Ascending aorta (tissue), 2 donors: ENCODE measurements at regions not wholly inside any gene's neighbourhood (a gene's known extent, or its start where the extent isn't known, plus 50 kb on each side); places are given as distances from the start of the nearest gene placed in this dataset.

ENCODE experiments used
- DNase-seq, 2 donors: peaks; one replicate each; pipeline ENCODE4 v3.0.0-alpha.2; 2019; ENCODE audit warnings: low spot score in 2 of 2
- H3K27ac ChIP-seq, 2 donors: fragments of 200-600 bp; sonication (generic); one replicate each; pipeline ENCODE4 v1.5.1; 2016 to 2017; ENCODE audit warnings: mild to moderate bottlenecking in 1 of 2
- H3K27me3 ChIP-seq: fragments of 200-600 bp; sonication (generic); one replicate; pipeline ENCODE4 v1.5.1; 2017
- H3K36me3 ChIP-seq, 2 donors: fragments of 200-600 bp; sonication (generic); one replicate each; pipeline ENCODE4 v1.5.1; 2016
- H3K4me1 ChIP-seq, 2 donors: fragments of 200-600 bp; sonication (generic); one replicate each; pipeline ENCODE4 v1.5.1; 2016 to 2017; ENCODE audit warnings: mild to moderate bottlenecking in 1 of 2
- H3K4me3 ChIP-seq, 2 donors: fragments of 200-600 bp; sonication (generic); one replicate each; pipeline ENCODE4 v1.5.1; 2016 to 2017; ENCODE audit warnings: mild to moderate bottlenecking in 1 of 2
- H3K9me3 ChIP-seq, 2 donors: fragments of 200-600 bp; sonication (generic); one replicate each; pipeline ENCODE4 v1.5.1; 2016
- intact Hi-C: fragments of 100-400 bp; cut with DNase I; formaldehyde crosslinking; loops from one replicate; pipeline ENCODE4 v1.15.1; 2023
- TF ChIP-seq, protein P1 (sequence below), 3 experiments: fragments of 200-600 bp in 2 of 3; fragments of 450-650 bp in 1 of 3; sonication (generic) in 2 of 3; IDR thresholded peaks; one replicate each; pipeline ENCODE4 v1.5.1; 2016 to 2019; ENCODE audit warnings: antibody characterized with exemption in 3 of 3, mild to moderate bottlenecking in 1 of 3, moderate library complexity in 1 of 3

DNA sequence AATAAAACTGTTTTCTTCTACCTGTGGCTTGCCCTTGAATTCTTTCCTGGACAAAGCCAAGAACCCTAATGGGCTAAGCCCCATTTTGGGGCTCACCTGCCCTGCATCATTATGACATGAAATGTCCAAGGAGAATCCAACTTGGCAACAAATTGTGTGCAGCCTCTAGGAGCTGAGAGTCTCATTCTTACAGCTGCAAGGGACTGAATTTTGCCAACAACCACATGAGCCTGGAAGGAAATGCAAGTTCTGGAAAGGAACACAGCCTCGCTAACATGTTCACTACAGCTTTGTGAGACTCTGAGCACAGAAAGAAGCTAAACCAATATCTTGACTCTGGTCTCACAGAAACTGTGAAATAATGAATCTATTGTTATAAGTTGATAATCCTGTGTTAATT lies 94.8 kb upstream of the CDH12 start:
- no peaks in the 10 kb centered on the region for H3K4me1 ChIP-seq
- H3K36me3 ChIP-seq: no peaks in the 10 kb centered on the region
- no peaks in the 10 kb centered on the region for H3K27me3 ChIP-seq
- TF ChIP-seq, protein P1, sequence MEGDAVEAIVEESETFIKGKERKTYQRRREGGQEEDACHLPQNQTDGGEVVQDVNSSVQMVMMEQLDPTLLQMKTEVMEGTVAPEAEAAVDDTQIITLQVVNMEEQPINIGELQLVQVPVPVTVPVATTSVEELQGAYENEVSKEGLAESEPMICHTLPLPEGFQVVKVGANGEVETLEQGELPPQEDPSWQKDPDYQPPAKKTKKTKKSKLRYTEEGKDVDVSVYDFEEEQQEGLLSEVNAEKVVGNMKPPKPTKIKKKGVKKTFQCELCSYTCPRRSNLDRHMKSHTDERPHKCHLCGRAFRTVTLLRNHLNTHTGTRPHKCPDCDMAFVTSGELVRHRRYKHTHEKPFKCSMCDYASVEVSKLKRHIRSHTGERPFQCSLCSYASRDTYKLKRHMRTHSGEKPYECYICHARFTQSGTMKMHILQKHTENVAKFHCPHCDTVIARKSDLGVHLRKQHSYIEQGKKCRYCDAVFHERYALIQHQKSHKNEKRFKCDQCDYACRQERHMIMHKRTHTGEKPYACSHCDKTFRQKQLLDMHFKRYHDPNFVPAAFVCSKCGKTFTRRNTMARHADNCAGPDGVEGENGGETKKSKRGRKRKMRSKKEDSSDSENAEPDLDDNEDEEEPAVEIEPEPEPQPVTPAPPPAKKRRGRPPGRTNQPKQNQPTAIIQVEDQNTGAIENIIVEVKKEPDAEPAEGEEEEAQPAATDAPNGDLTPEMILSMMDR (IDR thresholded peaks at IDR 0.05): no peak
- no peak overlapping the region for H3K4me3 ChIP-seq
- no peaks in the 10 kb centered on the region for H3K9me3 ChIP-seq
- no peak for DNase-seq
- intact Hi-C loops: no loop called here
- H3K27ac ChIP-seq: no peak overlapping the region

DNA sequence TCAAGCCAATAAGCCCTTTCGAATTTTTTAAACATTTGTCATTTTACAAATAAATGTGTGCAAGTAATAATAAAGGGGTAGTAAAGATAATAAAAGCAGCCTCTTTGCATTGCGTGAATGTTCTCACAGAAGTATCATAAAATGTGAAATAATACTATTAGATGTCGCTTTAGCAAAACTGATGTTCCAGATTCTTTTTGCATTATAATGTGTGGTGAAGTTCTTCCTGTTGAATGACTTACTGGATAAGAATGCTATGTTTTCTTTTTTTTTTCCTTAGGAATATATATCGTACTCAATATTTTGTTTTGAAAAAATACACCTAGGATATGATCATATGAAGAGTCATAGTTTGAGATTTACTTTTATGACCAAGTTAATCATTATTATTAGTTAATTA lies 85.2 kb upstream of the CDH12 start:
- no peak overlapping the region for H3K27ac ChIP-seq
- DNase-seq: no peak
- TF ChIP-seq, protein P1 (IDR thresholded peaks at IDR 0.05): no peak
- H3K4me3 ChIP-seq: no peak overlapping the region
- intact Hi-C loops: no loop called here
- H3K9me3 ChIP-seq: no peaks in the 10 kb centered on the region
- H3K36me3 ChIP-seq: no peaks in the 10 kb centered on the region
- no peaks in the 10 kb centered on the region for H3K4me1 ChIP-seq
- H3K27me3 ChIP-seq: no peaks in the 10 kb centered on the region

GRCh38 chr5:22928821-22929482 lies 75.8 kb upstream of the CDH12 start:
- Histone ChIP-seq H3K4me1 (no peaks in the 10 kb centered on the region), H3K36me3 (no peaks in the 10 kb centered on the region), H3K27me3 (no peaks in the 10 kb centered on the region), H3K9me3 (peaks cover 0 to 4% of the 10 kb centered on the region in 2 donors), H3K27ac (no peak overlapping the region), H3K4me3 (no peak overlapping the region)
- DNase-seq: no peak
- TF ChIP-seq, protein P1 (IDR thresholded peaks at IDR 0.05): no peak
- intact Hi-C loops: no loop called here

DNA sequence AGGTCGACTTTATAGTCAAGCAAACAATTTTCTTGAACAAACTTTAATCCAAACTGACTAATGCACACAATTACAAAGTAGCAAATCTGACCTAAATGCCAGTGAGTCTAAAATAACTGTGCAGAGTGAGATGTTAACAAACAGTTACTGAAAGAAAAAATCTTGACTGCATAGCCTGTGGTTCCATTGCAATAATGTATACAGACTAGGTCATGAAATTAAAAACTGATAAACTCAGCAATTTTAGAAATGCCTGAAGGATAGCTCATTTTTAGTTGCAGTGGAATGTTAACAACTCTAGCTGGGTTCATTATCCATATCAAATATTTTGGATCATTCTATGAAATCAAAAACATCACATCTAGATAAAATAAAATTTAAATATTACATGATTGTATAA lies 73.4 kb upstream of the CDH12 start:
- H3K4me3 ChIP-seq: no peak overlapping the region
- H3K36me3 ChIP-seq: no peaks in the 10 kb centered on the region
- intact Hi-C loops: no loop called here
- no peaks in the 10 kb centered on the region for H3K4me1 ChIP-seq
- H3K27me3 ChIP-seq: no peaks in the 10 kb centered on the region
- no peak overlapping the region for H3K27ac ChIP-seq
- H3K9me3 ChIP-seq: peaks cover 0 to 4% of the 10 kb centered on the region in 2 donors
- no peak for DNase-seq
- TF ChIP-seq, protein P1 (IDR thresholded peaks at IDR 0.05): no peak

- H3K4me3 ChIP-seq: no peak overlapping the region
- TF ChIP-seq, protein P1 (IDR thresholded peaks at IDR 0.05): no peak
- DNase-seq: no peak
- intact Hi-C loops: no loop called here
- no peaks in the 10 kb centered on the region for H3K27me3 ChIP-seq
- no peak overlapping the region for H3K27ac ChIP-seq
- H3K36me3 ChIP-seq: no peaks in the 10 kb centered on the region
- H3K4me1 ChIP-seq: no peaks in the 10 kb centered on the region
- no peaks in the 10 kb centered on the region for H3K9me3 ChIP-seq
These were observed 65.4 kb upstream of the CDH12 start for GRCh38 chr5:22918511-22918910.

GRCh38 chr5:22916393-22916792 lies 63.2 kb upstream of the CDH12 start:
- TF ChIP-seq, protein P1 (IDR thresholded peaks at IDR 0.05): no peak
- no peak overlapping the region for H3K27ac ChIP-seq
- intact Hi-C loops: no loop called here
- H3K9me3 ChIP-seq: no peaks in the 10 kb centered on the region
- H3K4me3 ChIP-seq: no peak overlapping the region
- no peaks in the 10 kb centered on the region for H3K36me3 ChIP-seq
- no peak for DNase-seq
- no peaks in the 10 kb centered on the region for H3K27me3 ChIP-seq
- no peaks in the 10 kb centered on the region for H3K4me1 ChIP-seq
